Suprapubic skin (tissue), 4 donors: ENCODE measurements at regions not wholly inside any gene's neighbourhood (a gene's known extent, or its start where the extent isn't known, plus 50 kb on each side); places are given as distances from the start of the nearest gene placed in this dataset.

Source experiments
- CTCF ChIP-seq, 2 donors: fragments of 200-600 bp in 1 of 2; fragments of 450-650 bp in 1 of 2; sonication (generic) in 1 of 2; IDR thresholded peaks; one replicate each; pipeline ENCODE4 v1.5.1; 2016 to 2019; ENCODE audit warnings: antibody characterized with exemption in 2 of 2, mild to moderate bottlenecking in 1 of 2, moderate library complexity in 1 of 2
- EP300 ChIP-seq: sonication (generic); formaldehyde crosslinking; IDR thresholded peaks from one replicate; pipeline ENCODE4 v1.6.1; 2017; ENCODE audit warnings: antibody characterized with exemption
- POLR2A ChIP-seq, 2 donors: fragments of 450-650 bp; IDR thresholded peaks; one replicate each; pipeline ENCODE4 v1.6.1; 2017; ENCODE audit warnings: antibody characterized with exemption in 2 of 2, mild to moderate bottlenecking in 2 of 2, moderate library complexity in 2 of 2
- POLR2AphosphoS5 ChIP-seq, 3 donors: sonication (generic); formaldehyde crosslinking; IDR thresholded peaks; one replicate each; pipeline ENCODE4 v1.6.1; 2017; ENCODE audit warnings: antibody characterized with exemption in 3 of 3

- TF ChIP-seq POLR2A (IDR thresholded peaks at IDR 0.05), result no peak
- no peak for TF ChIP-seq CTCF (IDR thresholded peaks at IDR 0.05)
- TF ChIP-seq POLR2AphosphoS5 (IDR thresholded peaks at IDR 0.05), result no peak
- TF ChIP-seq EP300, result no peak
These were observed 151.5 kb upstream of the SALL3 start for GRCh38 chr18:78828131-78828530.
